Stimulated activated CD4-positive, alpha-beta T cell treated with anti-CD3 and anti-CD28 coated beads, Interleukin-2, amount 100 ng/mL, for 48 hours (primary cell): ENCODE measurements at regions not wholly inside any gene's neighbourhood (a gene's known extent, or its start where the extent isn't known, plus 50 kb on each side); places are given as distances from the start of the nearest gene placed in this dataset.
A peak's percentile ranks its signal among the peaks of the same experiment; 100 is the strongest.

Experiments used
- DNase-seq, 2 donors: peaks; one replicate each; pipeline ENCODE4 v3.0.0-alpha.2; 2020

DNA sequence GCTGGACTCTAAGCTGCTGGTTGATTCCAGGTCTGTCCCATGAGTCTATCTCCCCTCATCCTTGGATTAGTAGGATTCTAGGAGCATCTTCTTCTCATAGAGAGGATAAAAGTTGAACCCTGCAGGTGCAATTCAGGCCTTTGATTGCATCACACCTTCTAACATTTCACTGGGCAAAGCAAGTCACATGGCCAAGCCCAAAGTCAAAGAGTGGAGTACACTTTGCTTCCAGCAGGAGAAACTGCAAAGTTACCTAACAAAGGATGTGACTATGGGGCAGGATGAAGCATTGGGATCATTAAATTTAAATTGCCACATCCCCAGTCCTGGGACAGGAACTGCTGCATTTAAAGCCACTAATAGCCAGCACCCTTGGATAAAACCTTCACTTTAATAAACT lies 51.0 kb upstream of the EGFLAM start:
- no peak for DNase-seq

DNA sequence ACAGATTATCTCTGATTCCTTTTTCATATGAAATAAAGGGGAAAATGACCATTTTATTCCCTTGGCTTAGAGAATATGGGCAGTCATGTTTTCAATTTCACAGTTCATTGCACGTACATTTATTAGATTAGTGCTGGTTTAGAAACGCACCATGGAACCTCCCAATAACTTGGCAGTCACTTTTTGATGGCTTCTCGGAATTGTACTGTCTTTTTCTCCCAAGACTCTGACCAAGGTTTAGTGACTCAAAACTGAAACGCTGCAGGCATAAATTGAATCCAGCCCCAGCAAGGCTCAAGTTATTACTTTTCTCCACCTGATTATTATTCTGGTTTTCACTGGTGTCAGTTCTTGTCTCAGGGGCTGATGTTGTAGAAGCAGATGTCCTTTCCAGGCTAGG lies 55.6 kb upstream of the EGFLAM start:
- no peak for DNase-seq

DNA sequence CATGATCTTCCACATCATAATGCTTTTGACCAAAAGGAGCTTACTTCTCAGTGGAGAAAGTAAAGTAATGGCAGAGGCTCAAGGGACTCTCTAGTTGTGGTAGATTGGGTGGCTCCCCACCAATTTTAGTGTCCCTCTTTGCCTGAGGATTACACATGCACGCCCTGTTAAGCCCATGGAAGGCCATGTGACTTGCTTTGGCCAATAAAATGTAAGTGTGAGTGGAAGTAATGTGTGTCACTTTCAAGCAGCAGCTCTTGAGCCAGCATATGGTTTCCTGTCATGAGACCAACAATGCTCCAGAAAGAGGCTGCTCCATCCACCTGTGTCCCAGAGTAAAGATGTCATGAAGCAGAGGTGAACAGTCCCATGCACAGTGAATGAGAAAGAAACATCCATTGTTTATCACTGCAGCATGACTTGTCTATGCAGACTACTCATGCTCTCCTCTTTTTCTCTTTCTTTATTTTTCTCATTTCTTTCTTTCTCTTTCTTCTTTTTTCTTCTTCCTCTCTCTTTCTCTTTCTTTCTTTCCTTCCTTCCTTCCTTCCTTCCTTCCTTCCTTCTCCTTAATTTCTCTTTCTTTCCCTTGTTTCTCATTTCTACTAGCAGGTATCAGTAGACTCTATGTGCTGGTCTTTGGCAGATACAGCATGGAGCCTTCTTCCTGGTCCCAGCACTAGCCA lies 57.3 kb upstream of the EGFLAM start:
- DNase-seq: no peak

DNA sequence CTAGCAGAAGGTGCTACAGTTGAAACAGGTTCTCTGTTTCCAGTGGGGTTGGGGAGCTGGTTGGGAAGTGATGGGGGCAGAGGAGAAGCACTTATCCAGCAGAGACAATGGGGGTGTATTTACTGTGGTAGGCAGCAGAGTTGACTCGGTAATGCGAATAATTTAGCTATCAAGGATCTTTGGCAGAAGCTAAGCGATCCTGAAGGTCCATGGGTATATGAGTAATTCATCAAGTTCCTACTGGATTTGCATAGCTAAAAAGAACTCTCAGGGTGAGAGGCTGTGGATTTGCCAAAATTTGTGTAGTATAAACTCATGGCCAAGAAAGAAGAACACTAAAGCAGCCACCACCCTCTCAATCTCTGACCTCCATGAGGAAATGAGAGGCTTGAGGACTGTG lies 61.2 kb upstream of the EGFLAM start:
- no peak for DNase-seq

DNA sequence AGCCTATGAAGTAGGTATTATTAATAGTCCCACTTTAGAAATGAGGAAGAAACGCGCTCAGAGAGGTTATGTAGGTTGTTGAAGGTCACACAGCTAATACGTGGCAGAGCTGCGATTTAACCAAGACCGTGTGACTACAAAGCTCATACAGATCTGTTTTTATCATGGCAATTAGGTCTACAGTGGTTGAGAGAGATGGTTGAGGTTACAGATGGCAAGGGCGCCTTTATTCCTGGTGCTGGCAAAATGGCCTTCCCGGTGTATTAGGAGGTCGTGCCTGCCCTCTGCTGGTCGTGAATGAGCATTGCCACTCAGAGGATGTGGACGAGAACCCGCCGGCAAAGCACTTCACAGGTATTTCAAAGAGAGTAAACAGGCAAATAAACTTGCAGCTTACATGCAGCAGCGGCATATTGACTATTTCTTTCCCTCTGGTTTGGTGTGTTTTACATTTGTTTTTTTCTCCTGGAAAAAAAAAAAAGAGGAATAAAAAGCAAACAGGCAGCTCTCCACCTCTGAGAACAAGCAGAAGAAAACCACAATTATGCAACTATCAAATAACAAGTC lies 65.3 kb upstream of the EGFLAM start:
- DNase-seq: peak; percentile 56 to 58

DNA sequence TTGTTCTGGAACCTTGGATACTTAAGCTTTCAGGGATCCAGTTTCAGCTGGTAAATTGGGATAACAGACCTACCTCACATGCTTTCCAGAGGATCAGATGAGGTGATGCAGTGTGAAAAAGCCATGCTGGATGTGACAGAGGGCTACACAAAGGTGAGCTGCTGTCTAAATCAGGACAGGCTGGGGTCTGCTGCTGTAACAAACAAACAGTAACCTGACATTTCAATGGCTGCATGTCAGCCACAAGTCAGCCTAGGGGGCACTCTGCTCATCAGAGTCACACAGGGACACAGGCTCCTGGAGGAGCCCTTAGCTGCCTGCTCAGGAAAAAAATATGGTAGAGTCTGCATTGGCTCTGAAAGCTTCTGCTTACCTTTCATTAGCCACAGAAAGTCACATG lies 66.7 kb upstream of the EGFLAM start:
- DNase-seq: no peak

DNA sequence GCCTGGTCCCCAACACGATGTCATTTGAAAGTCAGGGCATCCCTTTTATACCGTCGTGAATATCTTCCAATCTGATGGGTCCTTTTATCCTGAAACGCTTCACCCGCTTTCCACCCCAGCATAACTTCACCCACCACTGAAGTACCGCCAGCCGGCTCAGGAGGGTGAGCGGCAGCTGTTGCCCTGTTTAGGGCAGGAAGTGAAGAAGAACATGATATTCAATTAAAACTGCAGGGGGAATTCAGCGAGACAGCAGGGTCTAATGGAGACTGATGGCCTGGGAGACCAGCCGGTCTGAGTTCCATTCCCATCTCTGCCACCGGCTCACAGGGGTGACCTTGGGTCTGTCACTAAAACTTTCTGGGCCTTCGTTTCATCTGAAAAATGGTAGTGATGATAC lies 68.2 kb upstream of the EGFLAM start:
- no peak for DNase-seq

DNA sequence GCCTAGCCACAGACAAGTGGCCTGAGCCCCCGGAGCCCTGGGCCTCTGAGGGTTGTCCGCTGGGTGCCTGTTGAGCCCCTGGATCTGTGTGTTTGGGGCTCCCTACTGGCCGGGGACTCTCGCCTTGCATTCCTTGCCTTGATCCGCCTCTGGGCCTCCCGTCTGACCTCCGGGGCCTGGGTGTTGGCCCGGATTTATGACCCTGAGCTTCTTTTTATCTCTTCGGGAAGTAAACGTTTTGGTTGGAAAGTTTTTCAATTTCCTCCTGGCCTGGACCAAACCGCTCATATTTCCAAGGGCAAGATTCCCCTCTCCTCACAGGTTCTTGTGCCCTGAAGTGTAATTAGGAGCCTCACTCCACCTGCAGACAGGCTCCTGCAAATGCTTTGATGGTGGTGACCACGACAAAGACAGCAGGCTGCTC lies 69.3 kb upstream of the EGFLAM start:
- DNase-seq: no peak

DNA sequence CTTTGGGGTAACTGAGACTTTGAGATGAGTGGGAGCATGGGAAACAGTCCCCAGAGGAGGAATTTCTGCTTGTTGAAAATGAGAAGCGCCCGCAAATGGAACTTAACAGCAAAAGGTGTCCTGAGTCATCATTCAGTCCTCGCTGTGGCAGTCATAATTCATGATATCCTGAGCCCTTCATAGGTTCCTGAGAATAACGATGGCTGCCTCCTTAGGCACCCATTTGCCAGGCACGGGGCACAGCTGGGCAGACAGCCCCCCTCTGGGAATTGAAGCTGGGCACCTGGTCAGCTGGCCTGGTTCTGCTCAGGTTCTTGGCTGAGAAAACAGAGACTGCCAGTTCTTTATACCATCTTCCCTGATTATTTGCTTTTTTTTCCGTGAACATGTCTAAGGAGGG lies 69.8 kb upstream of the EGFLAM start:
- no peak for DNase-seq

DNA sequence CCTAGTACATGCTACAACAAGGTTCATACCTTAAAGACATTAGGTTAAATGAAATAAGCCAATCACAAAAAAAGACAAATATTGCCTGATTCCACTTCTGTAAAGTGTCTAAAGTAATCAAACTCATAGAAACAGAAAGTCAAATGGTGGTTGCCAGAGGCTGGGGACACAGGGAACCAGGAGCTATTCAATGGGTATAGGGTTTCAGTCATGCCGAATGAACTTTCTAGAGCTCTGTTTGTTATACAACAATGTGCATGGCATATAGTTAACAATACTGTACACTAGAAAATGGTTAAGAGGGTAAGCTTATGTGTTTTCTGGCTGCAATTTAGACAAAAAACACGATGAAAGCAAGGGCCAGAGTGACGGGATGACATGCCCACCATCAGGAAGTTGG lies 70.8 kb upstream of the EGFLAM start:
- DNase-seq: no peak

DNA sequence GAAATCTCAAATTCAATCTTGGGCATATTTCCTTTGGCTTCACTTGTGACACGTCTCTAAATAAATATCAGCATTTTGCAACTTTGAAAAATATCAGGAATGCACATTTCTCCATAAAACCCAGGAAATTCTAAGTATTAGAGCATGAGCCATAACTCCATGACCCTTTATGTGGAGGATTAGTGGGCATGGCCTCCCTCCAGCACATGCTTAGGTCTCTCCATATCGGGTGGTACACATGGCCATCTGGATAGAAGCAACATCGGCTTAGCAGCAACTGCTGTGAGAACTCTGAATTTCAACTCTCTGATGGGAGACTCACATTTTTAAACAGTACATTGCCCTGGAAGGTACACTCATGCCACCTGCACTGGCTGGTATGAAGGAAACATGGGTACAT lies 73.7 kb upstream of the EGFLAM start:
- no peak for DNase-seq

DNA sequence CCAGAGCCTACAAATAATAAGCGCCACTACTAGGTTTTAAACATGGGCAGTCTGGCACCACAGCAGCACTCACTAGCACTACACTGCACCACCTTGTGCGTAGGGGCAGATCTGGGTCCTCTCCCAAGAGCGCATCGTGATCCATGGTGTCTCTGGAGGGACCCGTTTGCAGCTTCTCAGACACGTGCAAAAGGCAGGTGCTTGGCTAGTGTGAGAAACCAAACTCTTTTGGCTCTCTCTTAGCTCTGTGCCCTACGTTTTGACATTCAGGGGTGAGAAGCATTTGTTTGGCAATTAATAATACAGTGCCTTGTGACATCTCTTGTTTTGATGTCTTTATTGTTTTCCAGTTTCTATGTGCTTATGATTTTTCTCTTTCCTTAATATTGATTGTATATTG lies 75.4 kb upstream of the EGFLAM start:
- DNase-seq: no peak

DNA sequence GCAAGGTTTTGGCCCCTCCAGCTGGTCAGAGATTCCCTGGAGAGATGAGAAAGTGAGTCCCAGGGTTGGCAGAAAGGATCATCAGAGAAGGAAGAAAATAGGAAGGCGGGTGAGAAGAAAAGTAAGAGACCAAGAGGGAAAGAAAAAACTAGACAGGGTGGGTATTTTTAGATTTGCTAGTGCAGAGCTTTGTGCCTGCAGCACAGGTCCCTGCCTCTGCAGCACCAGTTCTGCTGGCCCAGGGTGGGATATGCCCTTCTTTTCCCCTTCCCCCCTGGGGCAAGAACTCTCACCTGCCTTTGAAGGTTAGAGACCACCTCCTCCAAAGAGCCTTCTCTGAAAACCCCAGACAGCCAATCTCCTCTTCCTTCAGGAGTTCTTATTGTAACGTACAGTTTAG lies 90.3 kb upstream of the EGFLAM start:
- no peak for DNase-seq

DNA sequence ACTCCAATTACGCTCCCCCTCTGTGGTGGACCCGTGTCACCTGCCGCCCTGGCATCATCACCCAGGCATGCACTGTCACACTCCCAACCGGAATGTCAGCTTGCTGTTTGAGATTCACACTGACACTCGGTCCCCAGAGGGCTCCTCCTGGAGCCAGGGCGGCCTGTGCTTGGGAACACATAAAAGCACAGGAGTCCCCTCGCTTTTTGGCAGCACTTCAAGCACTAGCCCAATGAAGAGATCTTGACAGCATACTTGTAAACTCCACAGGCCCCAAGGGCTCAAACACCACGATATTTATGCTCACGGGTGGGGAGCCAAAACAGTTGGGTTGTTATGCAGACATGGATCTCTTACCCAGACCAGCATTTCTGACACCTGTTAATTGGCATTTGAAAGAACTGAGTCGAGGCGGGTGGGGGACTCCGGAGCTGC lies 90.8 kb upstream of the EGFLAM start:
- no peak for DNase-seq

DNA sequence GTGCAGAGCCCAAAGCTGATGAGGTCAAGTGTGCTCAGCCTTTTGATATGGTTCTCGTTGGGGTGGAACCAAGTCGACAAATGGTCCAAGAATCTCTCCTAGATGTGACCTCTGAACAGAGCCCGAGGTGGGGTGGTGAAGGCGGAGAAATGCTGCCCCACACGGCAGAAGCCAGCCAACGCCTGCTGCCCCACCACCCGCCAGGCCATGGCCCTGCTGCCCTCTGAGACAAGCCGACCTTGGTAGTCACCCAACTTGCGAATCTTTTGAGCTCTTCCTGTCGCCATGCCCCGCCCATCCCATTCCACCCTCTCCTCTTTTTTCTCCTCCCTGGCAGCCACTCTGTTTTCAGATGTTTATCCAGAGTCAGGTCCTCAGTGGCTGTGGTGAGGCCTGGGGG lies 91.5 kb upstream of the EGFLAM start:
- DNase-seq: no peak

DNA sequence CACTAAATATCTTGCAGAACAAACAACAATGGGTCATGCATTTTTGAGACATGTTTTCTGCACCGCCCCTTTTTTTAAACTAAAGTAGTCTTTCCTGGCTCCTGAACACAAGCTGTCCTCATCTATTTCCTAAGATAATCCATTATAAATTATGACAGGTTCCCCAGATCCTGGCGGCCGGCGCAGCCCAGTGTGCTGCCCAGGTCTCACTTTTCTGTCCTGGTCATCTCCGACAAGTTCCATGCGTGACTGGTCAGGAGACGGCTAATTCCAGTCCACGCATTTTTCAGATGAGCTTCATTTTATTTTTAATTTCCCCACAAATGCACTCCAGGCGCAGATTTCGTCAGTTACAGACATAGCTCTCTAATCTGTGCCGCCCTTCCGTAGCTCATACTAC lies 92.9 kb upstream of the EGFLAM start:
- DNase-seq: no peak

DNA sequence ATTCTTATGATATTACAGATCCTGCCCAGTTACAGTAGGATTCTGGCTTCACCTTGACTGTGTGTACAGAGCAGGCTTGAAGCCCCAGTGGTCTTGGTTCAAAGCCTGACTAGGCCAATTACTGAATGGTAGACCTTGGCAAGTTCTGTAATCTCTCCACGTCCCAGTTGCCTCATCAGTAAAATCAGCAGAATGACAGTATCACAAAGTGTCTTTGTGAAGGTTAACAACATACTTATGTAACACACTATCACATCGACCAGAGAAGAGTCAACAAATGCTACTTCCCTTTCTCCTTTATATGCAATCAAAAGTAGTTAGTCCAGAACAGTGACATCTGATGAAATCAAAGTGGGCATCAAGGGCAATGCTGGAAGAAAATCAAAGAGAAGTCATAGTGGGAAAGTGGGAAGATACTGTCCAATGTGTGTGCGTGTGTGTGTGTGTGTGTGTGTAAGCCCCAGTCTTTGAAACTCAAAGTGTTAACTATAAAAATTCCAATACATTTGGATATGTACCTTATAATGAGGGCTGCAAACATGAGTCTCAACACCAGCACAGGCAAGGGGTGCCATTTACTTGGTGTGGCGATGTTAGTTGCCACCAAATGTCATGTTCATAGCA lies 93.5 kb upstream of the EGFLAM start:
- DNase-seq: no peak

DNA sequence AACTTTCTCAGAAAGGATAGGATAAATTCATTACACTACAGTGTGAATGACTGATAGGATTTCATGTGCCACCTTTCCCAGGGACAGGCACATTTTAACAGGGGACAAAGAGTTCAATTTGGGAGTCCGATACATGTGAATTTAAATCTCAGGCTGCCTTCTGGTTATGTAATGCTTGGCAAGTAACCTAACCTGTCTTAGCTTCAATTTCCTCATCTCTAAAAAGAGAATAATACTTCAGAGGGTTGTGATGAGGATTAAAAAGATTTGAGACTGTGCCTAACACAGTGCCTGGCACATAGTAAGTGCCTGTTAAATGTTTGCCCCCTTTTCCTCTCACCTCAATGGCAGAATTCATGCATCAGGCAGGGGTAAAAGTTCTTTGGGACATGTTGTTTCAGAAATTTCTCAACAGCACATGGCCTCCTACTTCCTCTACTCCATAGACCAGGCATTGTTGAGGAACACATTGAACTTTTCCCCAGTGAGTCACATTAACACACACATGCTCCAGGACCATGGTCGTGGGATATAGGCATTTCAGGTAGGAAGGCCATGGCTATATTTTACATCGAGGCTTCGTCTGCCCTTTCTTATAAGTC lies 94.6 kb upstream of the EGFLAM start:
- no peak for DNase-seq

DNA sequence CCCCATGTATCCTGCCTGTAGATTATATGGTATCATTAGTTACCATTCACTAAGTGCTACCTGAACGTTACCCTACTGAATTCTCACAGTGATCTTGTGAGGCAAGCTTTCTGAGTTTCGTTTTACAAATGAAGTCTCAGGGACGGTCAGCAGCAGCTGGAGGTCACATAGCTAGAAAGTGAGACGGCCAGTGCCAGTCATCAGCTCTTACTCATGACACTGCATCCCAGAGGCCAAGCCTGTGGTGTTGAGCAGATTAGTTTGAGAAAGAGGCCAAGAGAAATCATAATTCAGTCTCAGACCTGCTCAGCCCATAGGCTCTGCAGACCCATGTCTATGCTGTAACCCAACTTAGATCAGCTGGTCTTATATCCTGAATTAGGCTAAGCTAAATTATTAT lies 95.7 kb upstream of the EGFLAM start:
- no peak for DNase-seq

DNA sequence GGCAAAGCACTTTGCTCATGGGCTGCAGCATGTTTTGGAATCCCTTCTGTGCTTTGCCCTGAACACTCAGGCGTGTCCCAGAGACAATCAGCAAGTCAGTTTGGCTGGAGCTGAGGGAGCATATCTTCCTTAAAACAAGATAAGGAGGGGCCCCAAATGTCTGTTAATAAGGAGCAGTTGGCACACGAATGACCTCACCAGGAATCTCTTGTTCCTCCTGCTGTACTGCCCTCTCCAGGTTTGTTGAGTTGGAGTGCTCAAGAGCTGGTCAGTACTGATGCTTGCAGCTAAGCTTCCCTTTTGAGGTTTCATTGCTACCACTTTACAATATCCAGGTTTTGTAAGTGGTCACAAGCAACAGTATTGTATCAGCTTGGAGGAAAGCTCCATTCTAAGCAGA lies 101.3 kb upstream of the EGFLAM start:
- DNase-seq: no peak

DNA sequence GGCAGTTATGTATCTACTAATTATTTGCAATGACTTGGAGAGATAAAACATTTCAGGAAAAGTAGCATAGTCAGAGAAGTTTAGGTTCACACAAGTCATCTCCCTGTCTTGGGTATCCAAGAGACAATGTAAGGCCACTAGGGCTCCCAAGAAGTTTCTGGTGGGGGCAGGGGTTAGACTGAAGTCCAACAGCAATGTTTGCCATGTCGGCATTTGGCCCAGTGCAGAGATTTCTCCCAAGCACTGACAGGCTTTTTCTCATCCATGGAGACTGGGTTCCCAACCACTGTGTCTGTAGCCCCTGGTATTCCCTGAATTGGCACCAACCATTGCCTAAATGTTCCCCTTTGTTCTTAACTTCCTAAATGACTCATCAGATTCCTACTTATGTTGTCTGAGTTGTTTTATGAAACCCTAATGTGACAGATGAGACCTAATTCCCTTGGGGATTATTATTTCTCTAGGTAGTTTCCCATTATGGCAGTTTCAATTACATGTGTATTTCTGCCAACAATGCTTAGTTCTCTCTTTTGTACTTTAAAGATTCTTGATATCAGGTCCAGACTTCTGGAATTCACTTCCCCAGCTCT lies 103.6 kb upstream of the EGFLAM start:
- DNase-seq: no peak

DNA sequence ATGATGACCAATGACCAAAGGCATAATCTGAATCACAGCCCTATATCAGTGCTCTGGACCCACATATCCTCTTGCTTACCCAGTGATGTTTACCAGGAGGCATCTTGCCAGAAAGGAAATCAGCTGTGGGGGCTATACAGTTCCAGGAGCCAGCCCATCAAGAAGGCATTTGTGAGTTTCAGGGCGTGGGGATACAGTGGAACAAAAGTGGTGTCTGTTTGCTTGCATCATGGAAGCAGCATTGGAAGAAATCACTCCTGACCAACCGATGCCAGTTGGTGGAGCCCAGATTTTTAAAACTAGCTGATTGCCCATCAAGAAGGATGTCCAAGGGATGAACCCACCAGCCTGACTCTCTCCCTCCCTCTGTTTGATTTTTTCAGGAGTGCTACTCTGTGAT lies 106.5 kb upstream of the EGFLAM start:
- no peak for DNase-seq

DNA sequence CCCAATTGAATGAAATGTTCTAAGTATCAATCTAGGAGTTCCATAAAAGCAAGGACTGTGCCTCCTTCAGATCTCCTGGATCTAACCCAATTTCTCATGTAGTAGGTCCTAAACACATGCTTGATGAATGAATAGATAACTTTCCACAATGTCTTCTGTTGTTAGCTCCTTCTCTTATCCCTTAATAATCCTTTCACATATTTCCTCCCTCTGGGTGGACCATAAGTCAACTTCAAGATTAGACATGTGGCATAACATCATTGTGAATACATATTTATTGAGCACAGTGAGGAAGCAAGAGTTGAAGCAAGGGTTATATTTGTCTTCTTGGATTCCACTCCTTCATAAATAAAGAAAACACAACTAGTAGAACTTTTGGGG lies 108.6 kb upstream of the EGFLAM start:
- no peak for DNase-seq

DNA sequence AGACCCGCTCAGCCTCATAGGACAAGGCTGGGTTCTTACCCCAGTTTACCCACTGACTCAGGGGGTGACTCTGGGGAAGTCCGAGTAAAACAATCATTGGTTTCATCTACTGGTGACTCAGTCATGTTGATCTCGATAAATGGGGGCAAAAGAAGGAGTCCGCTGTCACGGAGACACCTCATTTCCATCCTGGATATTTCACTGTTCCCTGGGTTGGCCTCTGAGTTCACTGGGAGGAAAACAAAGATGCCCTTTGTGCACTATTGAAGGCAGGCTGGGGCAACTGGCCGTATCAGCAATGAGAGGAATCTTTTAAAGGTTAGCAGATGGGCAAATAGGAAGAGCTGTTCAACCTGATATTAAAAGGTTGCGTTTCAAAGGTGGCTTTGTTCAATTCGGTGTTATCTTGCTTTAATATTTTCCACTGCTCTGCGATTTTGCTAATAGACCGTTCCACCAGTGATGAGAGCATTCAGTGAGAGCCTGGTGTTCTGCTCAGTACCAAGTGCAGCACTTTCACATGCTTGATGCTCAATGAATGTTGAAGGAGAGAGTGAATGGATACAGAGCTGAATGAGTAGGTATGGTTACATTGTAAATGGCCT lies 110.2 kb upstream of the EGFLAM start:
- DNase-seq: no peak
